IgD-negative memory B cell (primary cell): ENCODE measurements at regions not wholly inside any gene's neighbourhood (a gene's known extent, or its start where the extent isn't known, plus 50 kb on each side); places are given as distances from the start of the nearest gene placed in this dataset.

Source experiments
- H3K27ac Mint-ChIP-seq, 3 donors: one replicate each; pipeline ENCODE4 v1.8.0; 2020 to 2022; ENCODE audit warnings: mild to moderate bottlenecking in 3 of 3, mixed read lengths in 3 of 3, moderate library complexity in 1 of 3
- H3K27me3 Mint-ChIP-seq: one replicate; pipeline ENCODE4 v1.8.0; 2021; ENCODE audit warnings: mixed read lengths
- H3K36me3 Mint-ChIP-seq: one replicate; pipeline ENCODE4 v1.8.0; 2020; ENCODE audit warnings: mild to moderate bottlenecking, mixed read lengths
- H3K4me1 Mint-ChIP-seq, 3 donors: one replicate each; pipeline ENCODE4 v1.8.0; 2020 to 2022; ENCODE audit warnings: mixed read lengths in 3 of 3, mild to moderate bottlenecking in 1 of 3
- H3K4me3 Mint-ChIP-seq, 4 donors: one replicate each; pipeline ENCODE4 v1.8.0; 2020 to 2022; ENCODE audit warnings: mild to moderate bottlenecking in 4 of 4, mixed read lengths in 4 of 4, moderate library complexity in 3 of 4
- H3K9me3 Mint-ChIP-seq, 3 donors: one replicate each; pipeline ENCODE4 v1.8.0; 2020 to 2021; ENCODE audit warnings: mixed read lengths in 3 of 3, mild to moderate bottlenecking in 1 of 3

DNA sequence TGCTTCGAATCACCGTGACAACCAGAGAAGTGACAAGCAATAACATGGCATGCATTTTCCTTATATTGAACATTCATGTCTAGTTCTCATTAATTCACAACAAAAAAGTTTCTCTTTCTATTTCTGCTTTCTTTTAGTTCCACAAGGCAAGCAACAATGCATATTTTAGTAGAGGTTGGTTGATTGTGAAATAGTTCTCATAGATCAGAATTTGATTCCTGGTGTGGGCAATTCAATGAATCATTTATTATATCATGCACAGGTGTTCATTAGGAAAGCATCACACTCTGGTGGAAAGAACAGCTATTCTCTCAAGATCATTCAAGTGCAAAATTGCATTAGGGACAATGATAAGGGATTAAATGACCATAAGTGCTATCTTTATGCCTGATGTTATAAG is 980.9 kb downstream of the BRINP3 start:
- Mint-ChIP-seq H3K4me3 (no peak overlapping the region), H3K36me3 (no peaks in the 10 kb centered on the region), H3K4me1 (no peaks in the 10 kb centered on the region), H3K27me3 (no peaks in the 10 kb centered on the region), H3K27ac (no peak overlapping the region), H3K9me3 (peaks cover 0 to 3% (median 0%) of the 10 kb centered on the region in 3 donors)

DNA sequence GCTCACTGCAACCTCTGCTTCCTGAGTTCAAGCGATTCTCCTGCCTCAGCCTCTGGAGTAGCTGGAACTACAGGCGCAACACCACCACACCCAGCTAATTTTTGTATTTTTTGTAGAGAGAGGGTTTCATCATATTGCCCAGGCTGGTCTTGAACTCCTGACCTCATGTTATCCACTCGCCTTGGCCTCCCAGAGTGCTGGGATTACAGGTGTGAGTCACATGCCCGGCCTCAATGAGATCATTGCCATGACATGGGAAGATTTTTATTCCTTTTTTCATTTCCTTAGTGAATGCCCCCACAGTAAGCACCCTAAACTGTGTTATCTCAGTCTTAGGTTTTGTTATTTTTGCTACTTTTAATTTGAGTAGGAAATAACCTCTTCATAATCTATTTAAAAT is 977.9 kb downstream of the BRINP3 start:
- Mint-ChIP-seq H3K27ac (no peak overlapping the region), H3K4me3 (no peak overlapping the region), H3K9me3 (peaks cover 0 to 7% (median 2%) of the 10 kb centered on the region in 3 donors), H3K4me1 (no peaks in the 10 kb centered on the region), H3K36me3 (no peaks in the 10 kb centered on the region), H3K27me3 (no peaks in the 10 kb centered on the region)

- H3K36me3 Mint-ChIP-seq: no peaks in the 10 kb centered on the region
- no peaks in the 10 kb centered on the region for H3K4me1 Mint-ChIP-seq
- no peaks in the 10 kb centered on the region for H3K27me3 Mint-ChIP-seq
- H3K4me3 Mint-ChIP-seq: no peak overlapping the region
- peaks cover 0 to 9% (median 4%) of the 10 kb centered on the region in 3 donors for H3K9me3 Mint-ChIP-seq
- no peak overlapping the region for H3K27ac Mint-ChIP-seq
Observed at GRCh38 chr1:189500778-189501177, 976.9 kb downstream of the BRINP3 start.

- Mint-ChIP-seq H3K9me3 (peaks cover 2 to 3% (median 3%) of the 10 kb centered on the region in 3 donors), H3K27ac (no peak overlapping the region), H3K27me3 (no peaks in the 10 kb centered on the region), H3K4me3 (no peak overlapping the region), H3K4me1 (no peaks in the 10 kb centered on the region), H3K36me3 (no peaks in the 10 kb centered on the region)
Observed at GRCh38 chr1:189510827-189511226, 966.8 kb downstream of the BRINP3 start.

DNA sequence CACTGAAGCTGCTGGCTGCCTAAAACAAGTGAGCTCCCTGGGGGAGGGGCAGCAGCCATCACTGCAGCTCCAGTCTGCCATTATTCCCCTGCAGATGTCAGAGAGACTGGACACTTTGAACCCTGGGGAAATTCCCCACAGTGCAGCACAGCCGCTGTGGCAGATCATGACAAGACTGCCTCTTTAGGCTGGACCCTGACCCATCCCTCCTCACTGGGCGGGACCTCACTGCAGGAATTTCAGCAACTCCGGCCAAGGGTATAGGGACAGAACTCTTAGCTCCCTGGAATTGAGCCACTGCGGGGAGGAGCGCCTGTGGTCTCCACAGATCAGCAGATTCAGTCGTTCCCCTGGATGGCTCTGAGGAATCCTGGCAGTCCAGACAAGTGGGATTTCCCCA is 964.6 kb downstream of the BRINP3 start:
- Mint-ChIP-seq H3K4me1 (no peaks in the 10 kb centered on the region), H3K4me3 (no peak overlapping the region), H3K9me3 (peaks cover 0 to 3% (median 2%) of the 10 kb centered on the region in 3 donors), H3K27ac (no peak overlapping the region), H3K27me3 (no peaks in the 10 kb centered on the region), H3K36me3 (no peaks in the 10 kb centered on the region)

DNA sequence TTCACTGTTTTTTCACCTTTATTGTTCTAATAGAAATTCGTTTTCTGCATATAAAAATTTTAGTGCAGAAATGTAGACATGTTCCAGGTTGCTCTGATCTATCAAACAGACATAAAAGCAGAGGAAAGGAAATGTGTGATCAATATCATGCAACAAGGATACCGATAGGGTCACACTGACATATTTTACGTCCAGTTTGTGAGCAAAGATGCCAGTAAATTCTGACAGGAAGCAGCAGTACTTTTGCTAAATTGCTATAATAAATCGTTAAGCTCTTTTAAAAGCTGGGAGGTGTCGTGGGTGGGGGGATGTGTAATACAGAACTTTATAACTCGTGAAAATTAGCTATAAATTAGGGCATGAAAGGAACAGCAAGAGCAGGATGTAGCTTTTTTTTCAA is 955.2 kb downstream of the BRINP3 start:
- no peaks in the 10 kb centered on the region for H3K36me3 Mint-ChIP-seq
- peaks cover 0 to 7% (median 6%) of the 10 kb centered on the region in 3 donors for H3K9me3 Mint-ChIP-seq
- no peaks in the 10 kb centered on the region for H3K4me1 Mint-ChIP-seq
- H3K4me3 Mint-ChIP-seq: no peak overlapping the region
- H3K27me3 Mint-ChIP-seq: no peaks in the 10 kb centered on the region
- no peak overlapping the region for H3K27ac Mint-ChIP-seq

GRCh38 chr1:189524501-189524900 is 953.2 kb downstream of the BRINP3 start:
- Mint-ChIP-seq H3K9me3 (peaks cover 0 to 7% (median 6%) of the 10 kb centered on the region in 3 donors), H3K27ac (no peak overlapping the region), H3K27me3 (no peaks in the 10 kb centered on the region), H3K4me3 (no peak overlapping the region), H3K4me1 (no peaks in the 10 kb centered on the region), H3K36me3 (no peaks in the 10 kb centered on the region)

GRCh38 chr1:189530162-189530561 is 947.5 kb downstream of the BRINP3 start:
- Mint-ChIP-seq H3K9me3 (peaks cover 0 to 4% (median 3%) of the 10 kb centered on the region in 3 donors), H3K4me1 (no peaks in the 10 kb centered on the region), H3K4me3 (no peak overlapping the region), H3K27ac (no peak overlapping the region), H3K27me3 (no peaks in the 10 kb centered on the region), H3K36me3 (no peaks in the 10 kb centered on the region)

DNA sequence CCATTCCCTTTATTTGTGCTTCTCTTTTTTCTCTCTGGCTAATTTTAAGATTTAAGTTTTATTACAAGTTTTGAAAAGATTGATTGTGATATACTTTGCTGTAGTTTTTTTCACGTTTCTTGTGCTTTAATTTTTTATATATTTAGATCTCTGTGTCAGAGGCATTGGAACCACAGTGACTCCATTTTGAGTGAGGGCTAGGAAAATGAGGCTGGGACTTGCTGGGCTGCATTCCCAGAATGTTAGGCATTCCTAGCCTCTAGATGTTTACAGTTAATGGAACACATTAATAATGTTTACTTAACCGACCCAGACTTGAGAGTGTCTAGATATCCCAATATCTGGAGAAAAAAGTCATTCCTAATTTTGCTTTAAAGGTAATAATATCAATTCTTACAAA is 939.4 kb downstream of the BRINP3 start:
- Mint-ChIP-seq H3K36me3 (no peaks in the 10 kb centered on the region), H3K4me3 (no peak overlapping the region), H3K4me1 (no peaks in the 10 kb centered on the region), H3K27me3 (no peaks in the 10 kb centered on the region), H3K27ac (no peak overlapping the region), H3K9me3 (peaks cover 0 to 4% (median 0%) of the 10 kb centered on the region in 3 donors)

DNA sequence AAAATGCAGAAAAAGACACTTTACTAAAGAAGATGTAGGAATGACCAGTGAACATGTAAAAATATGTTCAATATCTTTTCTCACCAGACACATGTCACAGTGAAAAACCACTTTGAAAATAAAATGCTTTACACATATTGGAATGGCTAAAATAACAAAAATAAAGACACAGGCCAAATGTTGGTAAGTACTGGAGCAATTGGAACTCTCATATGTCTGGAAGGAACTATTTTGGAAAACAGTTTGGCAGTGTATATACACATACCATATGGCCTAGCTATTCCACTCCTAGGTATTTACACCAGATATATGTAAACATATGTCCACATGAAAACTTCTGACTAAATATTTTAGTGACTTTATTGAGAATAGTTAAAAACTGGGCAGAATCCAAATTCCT is 927.2 kb downstream of the BRINP3 start:
- Mint-ChIP-seq H3K4me1 (no peaks in the 10 kb centered on the region), H3K36me3 (no peaks in the 10 kb centered on the region), H3K27ac (no peak overlapping the region), H3K9me3 (peaks cover 1 to 3% (median 2%) of the 10 kb centered on the region in 3 donors), H3K27me3 (no peaks in the 10 kb centered on the region), H3K4me3 (no peak overlapping the region)

DNA sequence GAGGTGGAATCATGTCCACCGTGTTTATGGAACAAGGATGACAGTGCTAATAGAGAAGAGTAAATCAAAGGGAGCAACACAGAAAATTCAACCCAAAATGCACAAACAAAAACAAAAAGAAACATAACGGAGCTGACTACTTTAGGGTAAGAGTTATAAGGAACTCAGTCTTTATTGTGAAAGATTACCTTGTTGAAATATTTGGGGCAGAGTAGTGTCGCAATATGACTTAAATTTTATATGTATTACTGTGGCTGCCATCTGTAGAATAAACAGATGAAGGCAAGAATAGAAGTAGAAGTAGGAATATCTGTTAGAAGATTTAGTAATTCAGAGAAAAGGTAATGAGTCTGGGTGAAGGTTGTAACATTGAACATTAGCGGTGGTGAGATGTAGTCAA is 913.9 kb downstream of the BRINP3 start:
- no peaks in the 10 kb centered on the region for H3K27me3 Mint-ChIP-seq
- H3K36me3 Mint-ChIP-seq: peaks cover 2% of the 10 kb centered on the region
- no peaks in the 10 kb centered on the region for H3K4me1 Mint-ChIP-seq
- H3K27ac Mint-ChIP-seq: no peak overlapping the region
- peaks cover 0 to 8% (median 1%) of the 10 kb centered on the region in 3 donors for H3K9me3 Mint-ChIP-seq
- H3K4me3 Mint-ChIP-seq: no peak overlapping the region

DNA sequence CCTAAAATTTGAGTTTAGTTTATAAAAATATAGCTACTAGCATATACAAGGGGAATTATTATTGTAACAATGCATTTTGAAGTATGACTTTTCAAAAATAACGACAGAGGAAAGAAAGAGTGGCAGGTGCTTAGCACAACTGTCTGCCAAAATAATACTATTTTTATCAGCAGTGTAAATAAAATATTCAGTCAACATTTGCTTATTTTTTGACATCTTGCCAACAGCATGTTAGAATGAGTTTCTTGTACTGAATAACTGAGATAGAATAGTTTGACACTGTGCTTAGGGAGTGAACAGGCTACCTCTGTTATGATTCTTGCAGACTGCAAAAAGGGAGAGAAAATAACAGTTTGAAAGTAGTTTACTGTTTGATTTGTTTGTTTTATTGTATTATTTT is 909.8 kb downstream of the BRINP3 start:
- H3K36me3 Mint-ChIP-seq: peaks cover 2% of the 10 kb centered on the region
- H3K4me1 Mint-ChIP-seq: no peaks in the 10 kb centered on the region

DNA sequence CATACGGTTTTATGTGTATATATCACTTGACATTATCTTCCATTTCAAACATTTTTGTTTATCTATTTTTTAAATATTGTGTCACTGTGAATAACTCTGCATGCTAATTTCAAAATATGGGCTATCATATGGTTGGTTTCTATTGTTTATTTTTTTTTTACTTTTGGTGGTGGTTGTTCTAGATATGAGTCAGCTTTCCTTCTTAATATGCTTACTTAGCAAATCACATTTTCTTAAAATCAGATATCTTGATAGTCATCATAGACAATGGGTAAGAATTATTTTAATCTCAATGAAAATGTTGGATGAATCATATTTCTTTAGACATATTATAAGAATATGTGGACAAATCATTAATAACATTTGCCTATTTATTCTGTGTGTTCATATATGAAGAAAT is 881.5 kb downstream of the BRINP3 start:
- H3K9me3 Mint-ChIP-seq: peaks cover 3 to 5% (median 4%) of the 10 kb centered on the region in 3 donors
- no peaks in the 10 kb centered on the region for H3K27me3 Mint-ChIP-seq
- H3K4me3 Mint-ChIP-seq: no peak overlapping the region
- no peak overlapping the region for H3K27ac Mint-ChIP-seq
- no peaks in the 10 kb centered on the region for H3K4me1 Mint-ChIP-seq
- H3K36me3 Mint-ChIP-seq: peaks cover 2% of the 10 kb centered on the region

More for the DNA sequence above, 909.8 kb downstream of the BRINP3 start:
- no peak overlapping the region for H3K4me3 Mint-ChIP-seq
- H3K27me3 Mint-ChIP-seq: no peaks in the 10 kb centered on the region
- peaks cover 2 to 15% (median 3%) of the 10 kb centered on the region in 3 donors for H3K9me3 Mint-ChIP-seq
- no peak overlapping the region for H3K27ac Mint-ChIP-seq

DNA sequence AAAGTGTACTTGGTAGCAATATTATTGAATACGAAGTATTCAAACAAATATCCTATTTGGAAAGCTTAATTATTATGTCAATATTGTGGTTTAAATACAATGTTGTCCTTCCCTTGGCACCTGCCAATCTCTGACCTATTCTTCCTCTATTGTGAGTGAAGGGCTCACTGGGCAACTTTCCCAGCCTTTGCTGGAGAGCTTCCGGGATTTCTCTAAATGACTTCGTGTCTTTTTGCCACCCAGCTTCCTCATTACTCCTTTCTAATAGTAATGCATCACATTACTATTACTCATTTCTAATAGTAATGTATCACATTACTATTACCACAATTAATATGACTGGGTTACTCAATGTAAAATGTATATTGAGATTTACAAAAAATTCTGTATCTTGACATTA is 880.6 kb downstream of the BRINP3 start:
- Mint-ChIP-seq H3K36me3 (peaks cover 2% of the 10 kb centered on the region), H3K4me1 (no peaks in the 10 kb centered on the region), H3K27ac (no peak overlapping the region), H3K27me3 (no peaks in the 10 kb centered on the region), H3K4me3 (no peak overlapping the region), H3K9me3 (peaks cover 3 to 4% (median 3%) of the 10 kb centered on the region in 3 donors)

DNA sequence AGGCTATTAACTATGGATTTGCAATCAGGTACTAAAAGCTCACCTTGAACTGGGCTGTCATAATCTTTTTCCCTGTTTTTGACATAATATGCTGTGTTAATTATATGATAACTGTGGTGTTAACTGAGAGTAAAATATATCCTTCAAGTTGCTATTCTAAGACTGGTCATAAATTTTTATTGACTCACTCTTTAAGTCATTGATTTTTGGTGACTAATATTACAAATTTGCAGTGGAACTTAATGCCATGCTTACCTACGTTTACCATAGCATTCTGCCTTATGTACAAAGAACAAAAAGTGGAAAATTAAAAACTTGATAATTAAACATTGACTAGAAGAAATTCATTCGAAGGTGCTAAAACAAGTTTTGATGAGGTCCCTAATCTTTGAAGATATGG is 872.4 kb downstream of the BRINP3 start:
- Mint-ChIP-seq H3K36me3 (no peaks in the 10 kb centered on the region), H3K27ac (no peak overlapping the region), H3K4me1 (no peaks in the 10 kb centered on the region), H3K9me3 (no peaks in the 10 kb centered on the region), H3K4me3 (no peak overlapping the region), H3K27me3 (no peaks in the 10 kb centered on the region)

DNA sequence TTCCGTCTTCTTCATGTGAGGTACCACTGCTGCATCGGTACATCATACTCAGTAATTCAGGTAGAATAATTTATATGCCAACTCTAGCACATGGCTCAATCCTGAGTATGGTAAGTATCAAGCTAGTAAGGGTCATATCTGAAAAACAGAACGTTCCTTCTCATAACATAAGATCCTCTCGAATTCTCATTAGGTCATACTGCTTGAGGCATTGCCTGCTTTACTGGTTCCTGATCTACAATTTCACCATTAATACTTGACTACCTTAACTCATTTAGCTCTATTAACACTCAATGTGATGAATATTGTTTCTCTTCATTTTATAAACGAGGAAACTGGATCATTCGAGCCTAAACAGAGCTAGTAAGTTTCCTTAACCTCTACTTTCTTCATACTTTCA is 871.6 kb downstream of the BRINP3 start:
- Mint-ChIP-seq H3K9me3 (no peaks in the 10 kb centered on the region), H3K36me3 (no peaks in the 10 kb centered on the region), H3K4me3 (no peak overlapping the region), H3K27ac (no peak overlapping the region), H3K27me3 (no peaks in the 10 kb centered on the region), H3K4me1 (no peaks in the 10 kb centered on the region)
